Erythroblast (primary cell): ENCODE measurements at regions not wholly inside any gene's neighbourhood (a gene's known extent, or its start where the extent isn't known, plus 50 kb on each side); places are given as distances from the start of the nearest gene placed in this dataset.
"Not testable (repeated sequence)": the region's sequence is repeated elsewhere in the genome, so short reads cannot be mapped to it uniquely, and the experiment has no call there.

Experiments used
- GATA1 ChIP-seq: IDR thresholded peaks from 2 replicates; pipeline ENCODE4 v1.6.1; 2011; ENCODE audit warnings: low read depth, mild to moderate bottlenecking, control low read depth, low read length, moderate library complexity
- POLR2A ChIP-seq: IDR thresholded peaks from 2 replicates; pipeline ENCODE4 v1.6.1; 2011; ENCODE audit warnings: mild to moderate bottlenecking, low read length

- not testable (repeated sequence) for TF ChIP-seq POLR2A, GATA1
These were observed 215.9 kb upstream of the LRRC61 start for GRCh38 chr7:150107283-150107682.
